ENCODE measurements at regions not wholly inside any gene's neighbourhood (a gene's known extent, or its start where the extent isn't known, plus 50 kb on each side); places are given as distances from the start of the nearest gene placed in this dataset.

DNA sequence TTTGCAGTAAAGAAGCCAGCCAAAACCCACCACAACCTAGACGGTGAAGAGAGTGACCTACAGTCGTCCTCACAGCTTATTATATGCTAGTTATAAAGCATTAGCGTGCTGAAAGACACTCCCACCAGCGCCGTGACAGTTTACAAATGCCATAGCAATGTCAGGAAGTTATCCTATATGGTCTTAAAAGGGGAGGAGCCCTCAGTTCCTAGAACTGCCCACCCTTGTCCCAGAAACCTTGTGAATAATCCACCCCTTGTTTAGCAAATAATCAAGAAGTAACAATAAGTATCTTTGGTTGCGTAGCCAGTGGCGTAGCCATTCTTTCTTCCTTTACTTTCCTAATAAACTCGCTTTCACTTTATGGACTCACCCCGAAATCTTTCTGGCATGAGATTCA lies 227.9 kb upstream of the ARGLU1 start:
- no peak for DNase-seq
- no peak for TF ChIP-seq POLR2A (IDR thresholded peaks at IDR 0.05)
- TF ChIP-seq, protein P1, sequence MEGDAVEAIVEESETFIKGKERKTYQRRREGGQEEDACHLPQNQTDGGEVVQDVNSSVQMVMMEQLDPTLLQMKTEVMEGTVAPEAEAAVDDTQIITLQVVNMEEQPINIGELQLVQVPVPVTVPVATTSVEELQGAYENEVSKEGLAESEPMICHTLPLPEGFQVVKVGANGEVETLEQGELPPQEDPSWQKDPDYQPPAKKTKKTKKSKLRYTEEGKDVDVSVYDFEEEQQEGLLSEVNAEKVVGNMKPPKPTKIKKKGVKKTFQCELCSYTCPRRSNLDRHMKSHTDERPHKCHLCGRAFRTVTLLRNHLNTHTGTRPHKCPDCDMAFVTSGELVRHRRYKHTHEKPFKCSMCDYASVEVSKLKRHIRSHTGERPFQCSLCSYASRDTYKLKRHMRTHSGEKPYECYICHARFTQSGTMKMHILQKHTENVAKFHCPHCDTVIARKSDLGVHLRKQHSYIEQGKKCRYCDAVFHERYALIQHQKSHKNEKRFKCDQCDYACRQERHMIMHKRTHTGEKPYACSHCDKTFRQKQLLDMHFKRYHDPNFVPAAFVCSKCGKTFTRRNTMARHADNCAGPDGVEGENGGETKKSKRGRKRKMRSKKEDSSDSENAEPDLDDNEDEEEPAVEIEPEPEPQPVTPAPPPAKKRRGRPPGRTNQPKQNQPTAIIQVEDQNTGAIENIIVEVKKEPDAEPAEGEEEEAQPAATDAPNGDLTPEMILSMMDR (IDR thresholded peaks at IDR 0.05) = no peak
- H3K36me3 ChIP-seq = no peaks in the 10 kb centered on the region
- no peaks in the 10 kb centered on the region for H3K27me3 ChIP-seq
- H3K27ac ChIP-seq = no peak overlapping the region
- no peaks in the 10 kb centered on the region for H3K4me1 ChIP-seq
- H3K9me3 ChIP-seq = no peaks in the 10 kb centered on the region
- intact Hi-C loops (cut with DNase I) = no loop called here
- no peak overlapping the region for H3K4me3 ChIP-seq (replicated peaks in 1 of 3)
- 51 to 59% methylated on average over 9 of the region's 9 CpGs for WGBS, 2 donors

DNA sequence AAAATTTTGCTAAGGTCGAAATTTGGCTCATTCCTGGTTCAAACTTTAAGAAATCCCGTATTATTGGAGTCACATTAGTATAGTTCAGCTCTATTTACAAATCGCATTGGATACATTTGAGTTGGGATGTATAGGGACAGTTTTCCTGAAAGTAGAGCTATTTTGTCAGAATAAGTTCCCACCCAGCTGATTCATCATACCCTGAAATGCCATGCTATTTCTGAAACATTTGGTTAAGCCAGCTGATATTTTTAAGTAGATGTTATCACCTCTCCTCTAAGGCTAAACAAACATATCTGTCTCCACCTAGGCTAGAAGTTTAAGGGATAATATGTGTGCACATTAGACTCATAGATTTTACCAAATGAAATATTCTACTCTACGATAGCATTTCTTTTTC lies 226.2 kb upstream of the ARGLU1 start:
- Histone ChIP-seq H3K4me1 (no peaks in the 10 kb centered on the region), H3K4me3 (replicated peaks in 1 of 3) (no peak overlapping the region), H3K27me3 (no peaks in the 10 kb centered on the region), H3K9me3 (no peaks in the 10 kb centered on the region), H3K27ac (no peak overlapping the region), H3K36me3 (no peaks in the 10 kb centered on the region)
- intact Hi-C loops (cut with DNase I) = no loop called here
- WGBS, 2 donors = 67 to 80% methylated on average over 4 of the region's 4 CpGs
- TF ChIP-seq POLR2A (IDR thresholded peaks at IDR 0.05) = no peak
- TF ChIP-seq, protein P1 (IDR thresholded peaks at IDR 0.05) = no peak
- DNase-seq = no peak

DNA sequence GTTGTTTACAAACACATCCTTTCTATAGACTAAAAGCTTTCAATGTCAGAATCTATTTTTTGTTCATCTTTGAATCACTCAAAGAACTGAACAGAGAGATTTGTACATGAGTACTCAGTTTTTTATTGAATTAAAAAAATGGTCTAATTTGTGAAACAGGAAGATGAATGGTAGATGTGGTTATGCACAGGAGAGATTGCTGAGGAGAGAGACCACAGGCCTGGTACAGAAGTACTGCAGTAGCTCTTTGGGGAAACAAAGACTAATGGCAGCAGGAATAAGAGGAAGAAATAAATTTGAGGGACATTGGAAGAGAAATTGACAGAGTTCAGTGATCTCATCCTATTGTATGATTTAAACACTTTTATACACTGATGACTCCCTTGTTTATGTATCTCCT lies 222.0 kb upstream of the ARGLU1 start:
- Histone ChIP-seq H3K27me3 (no peaks in the 10 kb centered on the region), H3K4me1 (no peaks in the 10 kb centered on the region), H3K4me3 (replicated peaks in 1 of 3) (no peak overlapping the region), H3K9me3 (no peaks in the 10 kb centered on the region), H3K27ac (no peak overlapping the region), H3K36me3 (no peaks in the 10 kb centered on the region)
- TF ChIP-seq POLR2A (IDR thresholded peaks at IDR 0.05) = no peak
- TF ChIP-seq, protein P1 (IDR thresholded peaks at IDR 0.05) = no peak
- DNase-seq = no peak
- intact Hi-C loops (cut with DNase I) = no loop called here

DNA sequence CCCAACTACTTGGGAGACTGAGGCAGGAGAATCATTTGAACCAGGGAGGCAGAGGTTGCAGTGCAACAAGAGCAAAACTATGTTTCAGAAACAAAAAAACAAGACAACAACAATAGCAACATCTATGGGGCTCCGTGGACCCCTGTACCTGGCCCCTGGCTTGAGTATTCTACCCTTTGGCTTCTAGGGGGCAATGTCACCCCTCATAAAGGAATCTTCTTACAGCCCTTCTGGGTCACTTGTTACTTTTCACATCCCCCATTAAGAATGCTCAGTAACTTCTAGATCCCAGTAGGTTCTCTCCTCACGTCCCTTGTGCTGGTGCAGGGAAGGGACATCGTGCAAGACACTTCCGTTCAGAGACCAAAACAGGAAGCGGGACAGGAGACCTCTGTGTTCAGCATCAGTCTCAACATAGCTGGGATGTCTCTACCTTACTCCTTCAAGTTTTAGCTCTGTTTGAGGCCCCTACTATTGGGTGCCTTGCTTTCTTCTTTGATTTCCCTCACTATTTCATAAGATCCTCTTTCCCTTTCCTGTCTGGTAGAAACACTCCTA lies 218.1 kb upstream of the ARGLU1 start:
- no peaks in the 10 kb centered on the region for H3K9me3 ChIP-seq
- TF ChIP-seq POLR2A (IDR thresholded peaks at IDR 0.05) = no peak
- TF ChIP-seq, protein P1 (IDR thresholded peaks at IDR 0.05) = no peak
- H3K4me1 ChIP-seq = no peaks in the 10 kb centered on the region
- H3K36me3 ChIP-seq = no peaks in the 10 kb centered on the region
- no peak overlapping the region for H3K4me3 ChIP-seq (replicated peaks in 1 of 3)
- intact Hi-C loops (cut with DNase I) = no loop called here
- WGBS, 2 donors = 34 to 63% methylated on average over 5 of the region's 5 CpGs
- no peak overlapping the region for H3K27ac ChIP-seq
- H3K27me3 ChIP-seq = no peaks in the 10 kb centered on the region
- DNase-seq = no peak

DNA sequence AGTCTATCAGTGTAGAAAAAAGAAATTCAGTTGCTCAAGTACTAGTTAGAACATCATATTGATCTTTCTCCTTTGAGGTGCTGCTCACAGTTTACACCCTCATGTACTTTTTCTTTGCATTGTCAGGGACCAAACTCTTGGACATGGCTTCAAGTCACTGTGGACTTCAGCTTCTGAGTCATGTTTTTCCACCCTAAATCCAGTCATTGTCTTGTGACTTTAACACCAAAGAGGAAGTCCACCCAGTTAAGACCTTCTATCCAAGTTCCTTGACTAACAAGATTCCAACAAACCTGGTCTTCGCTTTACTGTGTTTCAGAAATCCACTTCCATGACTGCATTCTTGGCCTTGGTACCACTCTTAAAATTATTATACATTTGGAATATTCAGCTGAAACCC lies 206.7 kb upstream of the ARGLU1 start:
- Histone ChIP-seq H3K36me3 (no peaks in the 10 kb centered on the region), H3K9me3 (no peaks in the 10 kb centered on the region), H3K27me3 (no peaks in the 10 kb centered on the region), H3K4me1 (peaks cover 0 to under 1% of the 10 kb centered on the region in 2 donors), H3K27ac (no peak overlapping the region), H3K4me3 (replicated peaks in 1 of 3) (no peak overlapping the region)
- no peak for DNase-seq
- TF ChIP-seq, protein P1 (IDR thresholded peaks at IDR 0.05) = no peak
- no peak for TF ChIP-seq POLR2A (IDR thresholded peaks at IDR 0.05)
- 100% methylated on average over 1 of the region's 1 CpG for WGBS, 2 donors
- intact Hi-C loops (cut with DNase I) = no loop called here

Measured in thyroid gland (tissue), 4 donors.